ENCODE measurements at regions not wholly inside any gene's neighbourhood (a gene's known extent, or its start where the extent isn't known, plus 50 kb on each side); places are given as distances from the start of the nearest gene placed in this dataset.

DNA sequence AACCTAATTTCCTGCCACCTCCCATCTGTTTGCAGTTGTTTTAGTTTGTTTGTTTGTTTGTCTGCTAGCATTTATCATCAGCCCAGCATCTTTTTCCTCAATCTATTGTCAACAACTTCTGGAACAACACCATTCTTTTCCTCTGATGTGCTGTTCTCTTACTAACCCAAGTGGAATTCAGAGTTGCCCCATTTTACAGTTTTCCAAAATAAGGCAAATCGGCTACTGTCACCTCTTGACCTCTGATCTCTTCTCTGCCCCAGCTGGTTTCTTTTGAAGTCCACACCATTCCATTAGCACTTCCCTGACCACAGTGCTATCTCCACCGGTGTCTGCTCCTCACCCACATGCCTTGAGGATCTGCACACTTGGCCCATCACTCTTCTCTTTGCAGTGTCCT, 102.4 kb downstream of the EFNB2 start:
- H3K36me3 ChIP-seq = no peaks in the 10 kb centered on the region
- H3K4me1 ChIP-seq = no peaks in the 10 kb centered on the region
- H3K27ac ChIP-seq = no peak overlapping the region
- H3K4me3 ChIP-seq = no peak overlapping the region
- H3K27me3 ChIP-seq = no peaks in the 10 kb centered on the region
- H3K9me3 ChIP-seq = no peaks in the 10 kb centered on the region
- no peak for DNase-seq
- TF ChIP-seq POLR2A (IDR thresholded peaks at IDR 0.05) = no peak
- TF ChIP-seq, protein P1, sequence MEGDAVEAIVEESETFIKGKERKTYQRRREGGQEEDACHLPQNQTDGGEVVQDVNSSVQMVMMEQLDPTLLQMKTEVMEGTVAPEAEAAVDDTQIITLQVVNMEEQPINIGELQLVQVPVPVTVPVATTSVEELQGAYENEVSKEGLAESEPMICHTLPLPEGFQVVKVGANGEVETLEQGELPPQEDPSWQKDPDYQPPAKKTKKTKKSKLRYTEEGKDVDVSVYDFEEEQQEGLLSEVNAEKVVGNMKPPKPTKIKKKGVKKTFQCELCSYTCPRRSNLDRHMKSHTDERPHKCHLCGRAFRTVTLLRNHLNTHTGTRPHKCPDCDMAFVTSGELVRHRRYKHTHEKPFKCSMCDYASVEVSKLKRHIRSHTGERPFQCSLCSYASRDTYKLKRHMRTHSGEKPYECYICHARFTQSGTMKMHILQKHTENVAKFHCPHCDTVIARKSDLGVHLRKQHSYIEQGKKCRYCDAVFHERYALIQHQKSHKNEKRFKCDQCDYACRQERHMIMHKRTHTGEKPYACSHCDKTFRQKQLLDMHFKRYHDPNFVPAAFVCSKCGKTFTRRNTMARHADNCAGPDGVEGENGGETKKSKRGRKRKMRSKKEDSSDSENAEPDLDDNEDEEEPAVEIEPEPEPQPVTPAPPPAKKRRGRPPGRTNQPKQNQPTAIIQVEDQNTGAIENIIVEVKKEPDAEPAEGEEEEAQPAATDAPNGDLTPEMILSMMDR (IDR thresholded peaks at IDR 0.05) = no peak
- intact Hi-C loops (cut with DNase I; ENCODE audit: low total_unique reads) = no loop called here

DNA sequence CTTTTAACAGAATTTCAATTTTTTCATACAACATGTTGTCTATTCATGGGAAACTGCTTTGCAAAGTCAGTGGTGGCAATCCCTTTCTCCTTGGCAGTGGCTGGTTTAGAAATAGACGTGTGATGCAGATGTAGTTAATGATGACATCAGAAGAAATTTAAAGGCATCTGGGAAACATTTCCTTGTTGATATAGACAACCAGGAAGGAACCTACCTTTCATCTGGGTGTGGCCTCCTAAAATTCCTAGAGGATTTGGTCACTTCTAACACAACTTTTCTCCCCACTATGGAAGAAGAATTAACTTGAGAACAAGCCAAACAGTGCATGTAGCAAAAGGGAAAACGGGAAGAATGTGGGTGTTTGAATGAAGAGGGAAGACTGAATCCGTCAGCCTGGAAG, 102.8 kb downstream of the EFNB2 start:
- no peak for DNase-seq
- intact Hi-C loops (cut with DNase I; ENCODE audit: low total_unique reads) = no loop called here

DNA sequence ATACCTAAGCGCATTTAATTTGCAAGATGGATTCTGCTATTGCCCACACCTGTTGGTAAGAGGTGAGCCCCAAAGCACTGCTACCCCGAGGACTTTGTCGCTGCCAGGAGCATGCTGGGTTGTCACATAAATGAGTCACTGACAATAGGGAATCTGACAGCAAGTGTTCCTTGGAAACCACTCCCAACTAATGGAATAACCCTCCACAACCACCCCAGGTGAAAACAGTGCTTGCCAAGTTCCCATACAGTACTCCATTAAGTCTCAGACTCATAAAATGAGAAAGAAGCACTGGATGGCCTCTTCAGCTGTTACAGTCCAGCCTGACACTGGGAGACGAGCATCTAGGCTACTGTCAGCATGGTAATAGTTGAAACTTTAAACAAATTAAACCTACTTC, 108.6 kb downstream of the EFNB2 start:
- intact Hi-C loops (cut with DNase I; ENCODE audit: low total_unique reads) = no loop called here
- DNase-seq = no peak

More for the DNA sequence above, 102.8 kb downstream of the EFNB2 start:
- H3K36me3 ChIP-seq = no peaks in the 10 kb centered on the region
- no peak overlapping the region for H3K4me3 ChIP-seq
- H3K4me1 ChIP-seq = no peaks in the 10 kb centered on the region
- no peak overlapping the region for H3K27ac ChIP-seq
- H3K9me3 ChIP-seq = no peaks in the 10 kb centered on the region
- TF ChIP-seq POLR2A (IDR thresholded peaks at IDR 0.05) = no peak
- TF ChIP-seq, protein P1 (IDR thresholded peaks at IDR 0.05) = no peak
- no peaks in the 10 kb centered on the region for H3K27me3 ChIP-seq

DNA sequence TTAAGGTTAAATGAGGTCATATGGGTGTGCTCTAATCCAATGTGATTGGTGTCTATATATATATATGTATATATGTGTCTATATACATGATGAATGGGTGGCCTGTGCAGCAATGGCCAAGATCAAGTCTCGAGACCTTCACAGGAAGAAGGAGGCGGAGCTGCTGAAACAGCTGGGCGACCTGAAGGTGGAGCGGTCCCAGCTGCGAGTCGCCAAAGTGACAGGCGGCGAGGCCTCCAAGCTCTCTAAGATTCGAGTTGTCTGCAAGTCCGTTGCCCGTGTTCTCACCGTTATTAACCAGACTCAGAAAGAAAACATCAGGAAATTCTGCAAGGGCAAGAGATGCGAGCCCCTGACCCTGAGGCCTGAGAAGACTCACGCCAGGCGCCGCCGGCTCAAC, 109.8 kb downstream of the EFNB2 start:
- H3K27ac ChIP-seq = no peak overlapping the region
- H3K9me3 ChIP-seq = no peaks in the 10 kb centered on the region
- no peak for TF ChIP-seq POLR2A (IDR thresholded peaks at IDR 0.05)
- TF ChIP-seq, protein P1 (IDR thresholded peaks at IDR 0.05) = no peak
- DNase-seq = no peak
- no peaks in the 10 kb centered on the region for H3K4me1 ChIP-seq
- no peak overlapping the region for H3K4me3 ChIP-seq
- intact Hi-C loops (cut with DNase I; ENCODE audit: low total_unique reads) = no loop called here
- no peaks in the 10 kb centered on the region for H3K27me3 ChIP-seq
- H3K36me3 ChIP-seq = no peaks in the 10 kb centered on the region

More for the DNA sequence above, 108.6 kb downstream of the EFNB2 start:
- H3K27me3 ChIP-seq = no peaks in the 10 kb centered on the region
- no peaks in the 10 kb centered on the region for H3K9me3 ChIP-seq
- no peaks in the 10 kb centered on the region for H3K4me1 ChIP-seq
- H3K36me3 ChIP-seq = no peaks in the 10 kb centered on the region
- H3K27ac ChIP-seq = no peak overlapping the region
- no peak overlapping the region for H3K4me3 ChIP-seq
- TF ChIP-seq POLR2A (IDR thresholded peaks at IDR 0.05) = no peak
- TF ChIP-seq, protein P1 (IDR thresholded peaks at IDR 0.05) = no peak

DNA sequence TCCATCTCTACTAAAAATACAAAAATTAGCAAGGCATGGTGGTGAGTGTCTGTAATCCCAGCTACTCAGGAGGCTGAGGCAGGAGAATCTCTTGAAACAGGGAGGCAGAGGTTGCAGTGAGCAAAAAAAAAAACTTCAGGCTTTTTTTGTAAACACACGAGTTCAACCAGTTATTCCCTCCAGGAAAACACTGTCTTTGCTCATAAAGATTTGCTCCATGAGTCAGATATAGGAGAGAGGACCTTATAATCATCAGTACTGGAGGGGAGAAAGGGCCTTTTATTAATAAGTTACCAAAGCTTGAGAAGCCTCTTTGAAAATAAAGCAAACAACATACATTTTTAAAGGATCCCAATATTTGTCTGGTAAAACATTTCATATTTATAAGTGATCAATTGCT, 110.7 kb downstream of the EFNB2 start:
- Histone ChIP-seq H3K27me3 (no peaks in the 10 kb centered on the region), H3K4me1 (no peaks in the 10 kb centered on the region), H3K9me3 (no peaks in the 10 kb centered on the region), H3K27ac (no peak overlapping the region), H3K4me3 (no peak overlapping the region), H3K36me3 (no peaks in the 10 kb centered on the region)
- no peak for DNase-seq
- intact Hi-C loops (cut with DNase I; ENCODE audit: low total_unique reads) = no loop called here
- TF ChIP-seq POLR2A (IDR thresholded peaks at IDR 0.05) = no peak

DNA sequence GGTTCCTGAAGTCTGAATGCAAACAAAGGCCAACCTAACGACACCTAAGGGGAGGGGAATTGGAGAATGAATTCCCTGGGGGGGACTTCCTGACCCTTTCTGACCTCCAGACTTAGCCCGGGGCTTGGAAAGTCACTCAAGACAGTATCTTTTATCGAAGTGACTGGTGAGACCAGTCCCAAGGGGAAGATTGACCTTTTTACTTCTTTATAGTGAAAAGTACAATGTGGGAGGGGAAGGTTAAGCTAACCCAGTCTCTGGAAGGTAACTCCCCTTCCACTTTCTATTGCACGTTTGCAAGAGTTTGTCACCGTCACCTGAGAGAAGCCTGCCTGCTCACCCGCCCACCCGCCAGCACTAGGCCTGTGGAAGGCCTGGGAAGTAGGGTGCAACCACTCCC, 111.9 kb downstream of the EFNB2 start:
- Histone ChIP-seq H3K4me1 (no peaks in the 10 kb centered on the region), H3K9me3 (no peaks in the 10 kb centered on the region), H3K27me3 (no peaks in the 10 kb centered on the region), H3K27ac (no peak overlapping the region), H3K4me3 (no peak overlapping the region), H3K36me3 (no peaks in the 10 kb centered on the region)
- no peak for TF ChIP-seq POLR2A (IDR thresholded peaks at IDR 0.05)
- TF ChIP-seq, protein P1 (IDR thresholded peaks at IDR 0.05) = no peak
- no peak for DNase-seq
- intact Hi-C loops (cut with DNase I; ENCODE audit: low total_unique reads) = no loop called here
